ENCODE measurements at regions not wholly inside any gene's neighbourhood (a gene's known extent, or its start where the extent isn't known, plus 50 kb on each side); places are given as distances from the start of the nearest gene placed in this dataset.
"Not testable (repeated sequence)": the region's sequence is repeated elsewhere in the genome, so short reads cannot be mapped to it uniquely, and the experiment has no call there.

DNA sequence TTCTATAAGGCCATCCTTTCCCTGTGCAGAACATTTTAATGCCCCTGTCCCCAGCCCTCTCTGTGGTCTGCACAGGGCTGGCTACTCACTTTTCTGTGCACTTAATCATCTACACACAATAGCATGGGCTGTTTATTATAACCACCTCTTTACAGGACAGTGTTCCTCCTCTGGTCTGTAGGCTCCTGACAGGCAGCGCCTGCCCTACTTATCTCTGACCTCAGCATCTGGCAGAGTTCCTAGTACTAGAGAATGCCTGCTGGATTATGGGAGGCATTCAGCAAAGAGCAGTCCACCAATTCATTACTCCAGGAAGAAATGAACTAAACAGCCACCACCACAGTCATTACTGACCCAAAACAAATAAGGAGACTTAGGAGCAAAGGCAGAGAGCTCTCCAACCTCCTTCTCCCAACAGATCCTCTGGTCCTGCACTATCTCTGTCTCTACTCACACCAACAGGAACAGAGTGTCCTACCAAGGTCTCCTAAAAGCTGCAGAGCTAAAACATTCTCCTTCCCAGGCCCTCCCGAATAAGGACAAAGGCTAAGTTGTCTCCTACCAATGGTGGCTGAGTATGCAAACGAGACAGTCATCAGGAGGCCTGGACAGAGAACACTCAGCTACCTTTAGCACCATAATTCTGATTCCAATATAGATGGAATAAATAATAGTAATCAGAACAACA, 279.2 kb downstream of the QDPR start:
- DNase-seq, result no peak

GRCh38 chr4:17231880-17232475, 279.9 kb downstream of the QDPR start:
- DNase-seq, result not testable (repeated sequence)

- DNase-seq, result no peak
These were observed 281.2 kb downstream of the QDPR start for GRCh38 chr4:17230727-17231126.

- DNase-seq, result no peak
These were observed 291.1 kb downstream of the QDPR start for GRCh38 chr4:17220816-17221215.

GRCh38 chr4:17218786-17219185, 293.1 kb downstream of the QDPR start:
- no peak for DNase-seq

DNA sequence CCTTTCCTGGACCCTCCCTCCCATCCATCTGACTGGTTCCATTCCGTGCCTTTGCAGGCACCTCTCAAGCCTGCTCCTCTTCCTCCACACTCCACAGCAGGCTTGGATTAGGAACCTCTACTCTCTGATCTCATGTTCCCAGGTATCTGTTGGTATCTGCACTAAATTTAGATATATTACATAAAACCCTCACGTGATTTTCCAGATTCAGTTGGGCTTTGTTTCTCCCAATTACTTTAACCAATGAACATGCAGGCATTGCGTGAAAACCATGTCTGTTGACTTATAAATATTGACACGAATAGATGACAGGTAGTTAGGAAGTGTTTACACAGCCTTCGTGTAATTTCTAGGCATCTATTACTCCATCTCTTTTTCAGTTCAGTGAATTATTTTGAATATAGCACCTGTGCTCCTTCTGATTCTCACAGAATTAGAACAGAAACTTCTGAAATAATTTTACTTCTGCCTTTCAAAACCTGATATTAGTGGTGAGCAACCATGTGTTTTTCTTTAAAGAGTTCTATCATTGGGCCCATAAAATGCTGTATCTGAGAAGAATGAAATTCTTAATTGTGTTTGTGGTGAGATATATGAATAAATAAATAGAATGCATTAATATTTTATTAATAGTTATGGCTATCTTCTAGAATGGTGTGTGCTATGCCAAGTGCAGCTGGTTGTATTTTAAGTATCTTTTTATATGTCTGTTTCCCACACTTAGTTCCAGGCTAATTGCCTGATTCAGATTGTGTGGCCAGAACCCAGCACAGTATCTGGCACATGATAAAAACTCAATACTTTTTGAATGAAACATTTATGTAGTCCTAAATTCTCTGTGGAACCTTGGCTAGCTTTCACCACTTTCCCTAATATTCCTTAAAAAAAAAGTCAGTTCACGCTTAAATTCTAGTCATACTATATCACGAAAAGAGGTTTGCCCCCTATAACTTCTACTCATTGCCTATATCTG, 304.8 kb downstream of the QDPR start:
- no peak for DNase-seq

- DNase-seq, result no peak
These were observed 306.5 kb upstream of the LDB2 start for GRCh38 chr4:17204908-17205307.

- no peak for DNase-seq
These were observed 305.4 kb upstream of the LDB2 start for GRCh38 chr4:17203797-17204196.

- no peak for DNase-seq
These were observed 298.6 kb upstream of the LDB2 start for GRCh38 chr4:17197070-17197469.

GRCh38 chr4:17195461-17196275, 297.2 kb upstream of the LDB2 start:
- no peak for DNase-seq

- no peak for DNase-seq
These were observed 296.1 kb upstream of the LDB2 start for GRCh38 chr4:17194586-17194985.

GRCh38 chr4:17189759-17190158, 291.3 kb upstream of the LDB2 start:
- no peak for DNase-seq

- DNase-seq, result no peak
These were observed 290.9 kb upstream of the LDB2 start for GRCh38 chr4:17189401-17189720.

DNA sequence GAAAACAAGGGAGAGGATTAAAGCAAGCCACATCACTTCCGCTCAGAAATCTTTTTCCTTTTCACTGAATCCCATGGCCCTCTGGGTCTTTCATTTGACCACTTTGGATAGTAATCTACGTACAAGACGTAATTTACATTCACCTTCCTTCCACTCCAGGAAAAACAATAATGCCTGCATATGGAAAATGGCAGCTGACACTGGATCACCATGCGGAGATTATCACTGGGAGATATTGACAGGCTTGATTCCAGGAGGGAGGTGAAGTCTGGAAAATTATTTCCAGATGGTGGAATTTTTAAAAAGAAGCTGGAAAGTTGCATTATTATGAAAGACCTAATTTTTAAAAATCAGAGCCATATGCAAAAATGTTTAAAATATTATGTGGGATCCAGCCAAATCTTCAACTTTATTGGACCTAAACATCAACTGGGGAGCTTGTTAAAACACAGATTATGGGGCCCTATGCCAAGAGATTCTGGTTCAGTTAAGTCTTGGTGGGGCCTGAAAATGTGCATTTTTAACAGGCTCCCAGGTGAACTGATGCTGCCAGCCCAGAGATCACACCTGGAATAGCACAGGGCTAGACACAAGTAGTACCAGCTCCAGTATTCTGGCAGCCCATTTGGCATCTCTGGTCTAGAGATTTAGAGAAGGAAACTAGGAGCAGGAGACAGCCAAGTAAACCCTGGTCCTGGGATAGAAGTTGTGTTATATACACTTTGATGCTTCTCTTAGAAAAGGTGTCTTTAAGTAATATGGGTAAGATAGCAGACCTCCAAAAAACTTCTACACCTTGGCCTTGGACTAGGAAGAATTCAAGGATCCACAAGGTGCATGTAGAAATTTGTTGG, 290.3 kb upstream of the LDB2 start:
- no peak for DNase-seq

DNA sequence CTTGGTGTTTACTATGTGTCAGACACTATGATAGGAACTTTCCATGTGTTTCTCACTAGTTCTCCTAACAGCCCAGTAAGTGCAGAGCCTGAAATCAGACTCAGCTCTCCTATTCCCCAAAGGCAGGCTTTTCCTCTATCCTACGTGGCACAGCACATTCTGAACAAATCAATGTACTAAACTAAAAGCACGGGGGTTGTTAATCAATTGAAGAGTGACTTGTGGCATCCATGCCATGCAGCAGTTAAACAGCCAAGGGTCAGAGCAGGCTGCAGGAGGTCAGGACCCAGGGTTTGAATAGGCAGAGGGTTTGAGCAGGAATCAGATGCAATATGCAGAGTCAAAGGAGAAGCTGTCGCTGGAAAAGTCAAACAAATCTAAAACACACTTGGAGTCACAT, 289.7 kb upstream of the LDB2 start:
- no peak for DNase-seq

DNA sequence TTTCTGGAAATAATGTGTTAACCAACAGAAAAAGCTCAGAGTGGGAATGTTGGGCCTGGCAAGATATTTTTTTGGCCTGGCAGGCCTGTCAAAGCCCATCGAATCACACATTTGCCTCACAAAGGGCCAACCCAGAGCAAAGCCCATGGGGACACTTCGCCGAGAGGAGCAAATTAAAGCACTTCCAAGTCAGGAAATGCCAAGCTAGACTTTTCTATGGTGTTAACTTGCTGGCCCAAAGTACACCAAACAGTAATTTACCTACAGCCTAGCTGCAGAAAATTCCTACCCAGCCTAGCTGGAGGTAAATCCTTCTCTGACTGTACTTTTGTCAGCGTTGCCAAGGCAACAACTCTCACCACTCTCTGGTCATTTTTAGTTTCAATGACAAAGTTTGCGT, 288.6 kb upstream of the LDB2 start:
- no peak for DNase-seq

GRCh38 chr4:17182888-17183287, 284.4 kb upstream of the LDB2 start:
- DNase-seq, result no peak

DNA sequence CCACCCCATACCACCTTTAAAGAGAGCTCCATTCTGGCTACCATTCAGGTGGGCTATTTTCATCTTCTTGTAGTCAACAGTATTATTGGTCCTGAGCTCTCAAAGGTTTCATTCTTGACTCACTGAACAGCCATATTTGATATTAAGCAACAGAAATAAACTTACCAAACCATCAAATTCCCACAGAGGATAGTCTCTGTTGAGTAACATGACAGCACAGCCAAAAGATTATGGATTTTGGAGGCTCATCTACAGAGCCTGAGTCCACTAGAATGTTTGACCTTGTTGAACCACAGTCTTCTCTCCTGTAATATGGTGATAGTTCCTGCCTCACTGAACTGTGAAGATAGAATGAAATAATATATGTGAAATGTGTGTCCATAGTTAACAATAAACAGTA, 276.3 kb upstream of the LDB2 start:
- DNase-seq, result no peak

GRCh38 chr4:17173300-17173699, 274.9 kb upstream of the LDB2 start:
- no peak for DNase-seq

DNA sequence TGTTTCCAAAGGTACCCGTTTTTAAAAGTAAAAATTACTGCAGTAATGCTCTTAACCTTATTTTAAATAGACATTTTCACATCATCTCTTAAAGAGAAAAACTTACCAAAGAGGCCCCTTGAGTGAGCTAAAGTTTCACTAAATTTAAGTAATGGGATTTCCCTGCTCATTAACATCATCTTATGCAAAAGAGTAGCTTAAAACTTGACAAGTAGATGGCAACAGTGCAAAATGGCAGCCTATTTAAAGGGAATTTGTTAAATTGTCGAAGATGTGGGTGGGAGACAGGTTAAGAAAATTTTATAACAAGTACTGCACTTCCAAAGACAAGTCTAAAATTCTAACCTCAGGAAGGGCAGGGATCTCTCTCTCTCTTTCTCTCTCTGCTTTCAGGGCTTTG, 271.7 kb upstream of the LDB2 start:
- DNase-seq, result no peak

DNA sequence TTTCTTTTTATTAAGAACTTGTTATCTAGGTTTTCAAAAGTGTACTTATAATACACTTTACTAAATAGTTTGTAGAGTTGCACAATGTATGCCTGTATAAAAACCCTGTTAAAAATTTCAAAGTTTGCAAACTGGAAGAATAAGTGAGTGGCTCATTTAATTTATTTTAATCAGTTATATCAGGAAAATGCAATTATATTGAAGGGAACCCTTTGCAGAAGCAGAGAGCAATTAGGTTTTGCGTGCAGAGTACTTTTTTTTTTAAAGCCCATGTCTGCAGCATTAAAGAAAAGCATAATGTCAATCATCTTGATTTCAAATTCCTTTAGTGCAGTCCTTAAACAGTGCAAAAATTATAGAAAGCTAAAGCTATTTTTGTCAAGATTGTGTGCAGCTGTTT, 271.3 kb upstream of the LDB2 start:
- no peak for DNase-seq

DNA sequence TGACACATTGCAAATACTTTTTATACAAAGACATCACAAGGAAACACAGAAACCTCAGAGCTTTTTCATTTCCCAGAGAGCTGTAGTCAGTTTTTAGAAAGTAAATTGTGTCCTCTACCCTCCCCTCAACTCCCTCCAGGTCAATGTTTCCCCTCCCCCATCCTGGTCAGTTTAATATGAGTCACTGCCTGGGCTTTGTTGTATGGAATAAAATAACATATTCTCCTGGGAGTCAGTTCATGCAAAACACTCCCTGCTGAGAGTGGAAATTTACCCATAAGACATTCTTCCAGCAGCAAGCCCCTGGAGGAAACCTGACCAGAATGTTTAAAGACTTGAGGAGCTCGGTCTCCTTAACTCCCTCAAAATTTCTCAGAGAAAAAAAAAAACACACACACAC, 270.1 kb upstream of the LDB2 start:
- no peak for DNase-seq

All from GOT3 (cell line).